H9 (cell line): ENCODE measurements at regions not wholly inside any gene's neighbourhood (a gene's known extent, or its start where the extent isn't known, plus 50 kb on each side); places are given as distances from the start of the nearest gene placed in this dataset.

ENCODE experiments used
- DNase-seq: peaks from one replicate; pipeline ENCODE4 v3.0.0-alpha.2; 2017
- H2AFZ ChIP-seq: one replicate; pipeline ENCODE4 v1.6.1; 2013; ENCODE audit warnings: mild to moderate bottlenecking, low read length, control low read depth, moderate library complexity
- H2AK5ac ChIP-seq: 2 replicates; pipeline ENCODE4 v1.6.1; 2013; ENCODE audit warnings: low read length, control low read depth, mixed read lengths; ENCODE audit not compliant: insufficient read length
- H2BK120ac ChIP-seq: one replicate; pipeline ENCODE4 v1.6.1; 2013; ENCODE audit warnings: low read depth, mild to moderate bottlenecking, low read length, control low read depth, inconsistent platforms; ENCODE audit not compliant: poor library complexity, severe bottlenecking
- H2BK12ac ChIP-seq: 2 replicates; pipeline ENCODE4 v1.6.1; 2013; ENCODE audit warnings: low read length, control low read depth, mixed read lengths, low read depth; ENCODE audit not compliant: insufficient read length
- H2BK15ac ChIP-seq: 2 replicates; pipeline ENCODE4 v1.6.1; 2013; ENCODE audit warnings: low read depth, low read length, control low read depth
- H2BK20ac ChIP-seq: one replicate; pipeline ENCODE4 v1.6.1; 2013; ENCODE audit warnings: low read depth, mild to moderate bottlenecking, low read length, control low read depth, inconsistent platforms; ENCODE audit not compliant: poor library complexity, severe bottlenecking
- H2BK5ac ChIP-seq: 2 replicates; pipeline ENCODE4 v1.6.1; 2013; ENCODE audit warnings: low read length, control low read depth, mixed read lengths; ENCODE audit not compliant: insufficient read length
- H3K14ac ChIP-seq: 2 replicates; pipeline ENCODE4 v1.6.1; 2013; ENCODE audit warnings: low read length, control low read depth; ENCODE audit not compliant: insufficient read depth
- H3K18ac ChIP-seq: 2 replicates; pipeline ENCODE4 v1.6.1; 2013; ENCODE audit warnings: low read depth, mild to moderate bottlenecking, mixed read lengths, low read length, control low read depth; ENCODE audit not compliant: insufficient read length
- H3K23ac ChIP-seq: 2 replicates; pipeline ENCODE4 v1.6.1; 2013; ENCODE audit warnings: low read length, control low read depth, mixed read lengths, low read depth; ENCODE audit not compliant: insufficient read length
- H3K23me2 ChIP-seq: 2 replicates; pipeline ENCODE4 v1.6.1; 2013; ENCODE audit warnings: low read depth, mild to moderate bottlenecking, mixed read lengths, low read length, control low read depth; ENCODE audit not compliant: insufficient read length, poor library complexity, severe bottlenecking
- H3K27ac ChIP-seq: 2 replicates; pipeline ENCODE4 v1.5.1; 2013; ENCODE audit warnings: low read length, control low read depth, mixed read lengths, low read depth; ENCODE audit not compliant: insufficient read length
- H3K27me3 ChIP-seq: 2 replicates; pipeline ENCODE4 v1.6.1; 2013; ENCODE audit warnings: low read length, control low read depth, inconsistent platforms; ENCODE audit not compliant: insufficient read depth
- H3K4ac ChIP-seq: 2 replicates; pipeline ENCODE4 v1.6.1; 2013; ENCODE audit warnings: low read depth, mild to moderate bottlenecking, control low read depth, inconsistent platforms, low read length, moderate library complexity
- H3K4me1 ChIP-seq: 2 replicates; pipeline ENCODE4 v1.6.1; 2013; ENCODE audit warnings: low read length, control low read depth, inconsistent platforms; ENCODE audit not compliant: insufficient read depth
- H3K4me2 ChIP-seq: 2 replicates; pipeline ENCODE4 v1.6.1; 2013; ENCODE audit warnings: low read length, control low read depth, mixed read lengths; ENCODE audit not compliant: insufficient read length, insufficient read depth
- H3K56ac ChIP-seq: 2 replicates; pipeline ENCODE4 v1.6.1; 2013; ENCODE audit warnings: low read depth, mild to moderate bottlenecking, mixed read lengths, low read length, control low read depth; ENCODE audit not compliant: insufficient read length
- H3K79me1 ChIP-seq: 2 replicates; pipeline ENCODE4 v1.6.1; 2013; ENCODE audit warnings: low read depth, mild to moderate bottlenecking, moderate library complexity, low read length, control low read depth, inconsistent platforms; ENCODE audit not compliant: insufficient read depth, poor library complexity, severe bottlenecking
- H3K79me2 ChIP-seq: 2 replicates; pipeline ENCODE4 v1.6.1; 2013; ENCODE audit warnings: low read length, control low read depth, inconsistent platforms; ENCODE audit not compliant: insufficient read depth
- H3K9ac ChIP-seq: 2 replicates; pipeline ENCODE4 v1.6.1; 2013; ENCODE audit warnings: low read length, control low read depth, mixed read lengths; ENCODE audit not compliant: insufficient read length; ENCODE audit errors: extremely low read depth
- H3K9me3 ChIP-seq: one replicate; pipeline ENCODE4 v1.6.1; 2013; ENCODE audit warnings: low read depth, low read length, inconsistent platforms; ENCODE audit not compliant: control insufficient read depth
- H3T11ph ChIP-seq: one replicate; pipeline ENCODE4 v1.6.1; 2013; ENCODE audit warnings: mild to moderate bottlenecking, low read length, control low read depth, inconsistent platforms
- H4K20me1 ChIP-seq: one replicate; pipeline ENCODE4 v1.6.1; 2013; ENCODE audit not compliant: control insufficient read depth, insufficient read length, insufficient read depth
- H4K5ac ChIP-seq: 2 replicates; pipeline ENCODE4 v1.6.1; 2013; ENCODE audit warnings: low read depth, mild to moderate bottlenecking, mixed read lengths, low read length, control low read depth; ENCODE audit not compliant: insufficient read length
- H4K8ac ChIP-seq: replicated peaks from 2 replicates; pipeline ENCODE4 v1.6.1; 2013; ENCODE audit warnings: low read length, control low read depth, mixed read lengths, low read depth; ENCODE audit not compliant: insufficient read length
- H4K91ac ChIP-seq: 2 replicates; pipeline ENCODE4 v1.6.1; 2013; ENCODE audit warnings: low read depth, mild to moderate bottlenecking, moderate library complexity, mixed read lengths, low read length, control low read depth; ENCODE audit not compliant: insufficient read length
- H3K27ac Mint-ChIP-seq, 3 experiments: 2 replicates in 2 of 3; 3 replicates in 1 of 3; pipeline ENCODE4 v1.8.0; 2020 to 2021; ENCODE audit warnings: mixed read lengths in 3 of 3, mild to moderate bottlenecking in 1 of 3, moderate library complexity in 1 of 3
- H3K27me3 Mint-ChIP-seq: 2 replicates; pipeline ENCODE4 v1.8.0; 2021; ENCODE audit warnings: low read depth, mild to moderate bottlenecking, moderate library complexity, mixed read lengths
- H3K36me3 Mint-ChIP-seq, 3 experiments: 2 replicates in 2 of 3; 3 replicates in 1 of 3; pipeline ENCODE4 v1.8.0; 2020 to 2021; ENCODE audit warnings: low read depth in 3 of 3, mixed read lengths in 3 of 3; ENCODE audit not compliant: insufficient read depth in 1 of 3
- H3K4me1 Mint-ChIP-seq, 2 experiments: 2 replicates each; pipeline ENCODE4 v1.8.0; 2020; ENCODE audit warnings: mixed read lengths in 2 of 2
- H3K4me3 Mint-ChIP-seq, 2 experiments: 2 replicates in 1 of 2; 3 replicates in 1 of 2; pipeline ENCODE4 v1.8.0; 2020 to 2021; ENCODE audit warnings: mild to moderate bottlenecking in 2 of 2, mixed read lengths in 2 of 2, moderate library complexity in 1 of 2
- H3K9me3 Mint-ChIP-seq, 2 experiments: 2 replicates in 1 of 2; 3 replicates in 1 of 2; pipeline ENCODE4 v1.8.0; 2020; ENCODE audit warnings: mild to moderate bottlenecking in 2 of 2, mixed read lengths in 2 of 2, moderate library complexity in 1 of 2
- CTCF ChIP-seq: fragments of 200-600 bp; sonication (generic); conservative IDR thresholded peaks from 3 replicates; pipeline ENCODE4 v1.8.0; 2021; ENCODE audit warnings: antibody characterized with exemption, mild to moderate bottlenecking
- WGBS: extraction: QIAGEN DNeasy Blood & Tissue Kit; methylation state at CpG from one replicate; pipeline ENCODE4 v1.1.7; 2013; ENCODE audit warnings: missing lambda C conversion rate, low lambda C conversion rate, mixed read lengths; ENCODE audit not compliant: insufficient read length; ENCODE audit errors: extremely low coverage; 5-methylcytosine and 5-hydroxymethylcytosine counted together

DNA sequence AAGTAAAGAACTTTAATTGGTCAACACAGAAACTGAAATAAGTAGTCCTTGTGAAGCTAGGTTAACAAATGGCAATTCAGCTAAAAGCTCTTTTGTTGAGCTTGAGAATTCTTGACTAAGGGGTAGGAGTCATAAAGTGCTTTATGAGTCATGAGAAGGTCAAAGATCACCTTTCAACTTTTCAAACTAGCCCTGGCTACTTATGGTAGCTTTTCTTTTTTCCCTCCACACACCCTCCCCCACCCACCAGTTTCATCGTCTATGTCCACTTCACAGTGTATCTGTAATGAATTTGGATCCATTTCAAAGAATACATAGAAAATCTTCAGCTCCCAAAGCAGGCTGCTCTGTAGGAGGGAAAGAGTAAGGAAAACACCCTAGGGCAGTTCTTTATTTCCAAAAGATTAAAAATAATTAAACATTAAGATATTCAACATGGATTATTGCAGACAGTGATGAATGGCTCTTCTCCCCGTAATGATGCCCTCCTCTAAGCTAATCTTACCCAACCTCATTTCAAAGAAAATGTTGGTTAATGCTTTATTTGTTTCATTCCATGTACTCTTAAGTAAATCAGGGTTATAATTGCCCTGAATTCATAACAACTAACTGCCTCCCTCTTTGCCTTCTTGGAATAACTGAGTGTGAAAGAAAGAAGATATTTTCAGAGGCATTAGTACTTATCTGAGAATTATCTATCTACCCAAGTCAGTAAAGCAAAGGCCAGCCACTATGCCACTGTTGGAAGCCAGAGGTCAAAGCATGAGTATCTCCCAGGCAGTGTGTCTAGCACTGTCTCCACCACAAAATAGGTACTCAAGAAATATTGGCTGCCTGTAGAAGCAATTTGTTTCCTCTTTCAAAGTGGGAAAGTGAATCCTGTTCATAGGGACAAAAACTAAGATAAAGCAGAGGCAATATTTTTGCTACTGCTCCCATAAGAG lies 290.6 kb downstream of the PIK3R1 start:
- Histone ChIP-seq H3K27ac (no peak overlapping the region), H2BK12ac (no peak overlapping the region), H2BK120ac (no peak overlapping the region), H3T11ph (no peak overlapping the region), H2BK20ac (no peak overlapping the region), H4K8ac (no peak overlapping the region), H3K4me2 (no peak overlapping the region), H4K20me1 (no peaks in the 10 kb centered on the region), H2BK5ac (no peak overlapping the region), H3K23ac (no peak overlapping the region), H3K56ac (no peak overlapping the region), H2AK5ac (no peak overlapping the region), H3K4ac (no peak overlapping the region), H3K79me2 (no peaks in the 10 kb centered on the region), H3K14ac (no peak overlapping the region), H3K23me2 (no peaks in the 10 kb centered on the region), H4K91ac (no peak overlapping the region), H3K79me1 (no peaks in the 10 kb centered on the region), H2AFZ (no peak overlapping the region), H3K18ac (no peak overlapping the region), H3K27me3 (no peaks in the 10 kb centered on the region), H2BK15ac (no peak overlapping the region), H3K9ac (no peak overlapping the region), H3K4me1 (no peaks in the 10 kb centered on the region), H4K5ac (no peak overlapping the region), H3K9me3 (no peaks in the 10 kb centered on the region)
- no peaks in the 10 kb centered on the region; a peak in 1 of 7 replicates for H3K36me3 Mint-ChIP-seq
- WGBS, result no CpG with 5 or more reads among the region's 2 CpGs
- DNase-seq, result no peak
- H3K4me3 Mint-ChIP-seq, result no peak overlapping the region
- TF ChIP-seq CTCF, result no peak
- H3K4me1 Mint-ChIP-seq, result no peaks in the 10 kb centered on the region
- no peak overlapping the region for H3K27ac Mint-ChIP-seq
- no peaks in the 10 kb centered on the region; a peak in 1 of 5 replicates for H3K9me3 Mint-ChIP-seq
- no peaks in the 10 kb centered on the region for H3K27me3 Mint-ChIP-seq
